LNCAP (cell line): ENCODE measurements at regions not wholly inside any gene's neighbourhood (a gene's known extent, or its start where the extent isn't known, plus 50 kb on each side); places are given as distances from the start of the nearest gene placed in this dataset.

Experiments used
- CTCF ChIP-seq: fragments of 450-650 bp; IDR thresholded peaks from 2 replicates; pipeline ENCODE4 v1.5.1; 2017; ENCODE audit warnings: mild to moderate bottlenecking

DNA sequence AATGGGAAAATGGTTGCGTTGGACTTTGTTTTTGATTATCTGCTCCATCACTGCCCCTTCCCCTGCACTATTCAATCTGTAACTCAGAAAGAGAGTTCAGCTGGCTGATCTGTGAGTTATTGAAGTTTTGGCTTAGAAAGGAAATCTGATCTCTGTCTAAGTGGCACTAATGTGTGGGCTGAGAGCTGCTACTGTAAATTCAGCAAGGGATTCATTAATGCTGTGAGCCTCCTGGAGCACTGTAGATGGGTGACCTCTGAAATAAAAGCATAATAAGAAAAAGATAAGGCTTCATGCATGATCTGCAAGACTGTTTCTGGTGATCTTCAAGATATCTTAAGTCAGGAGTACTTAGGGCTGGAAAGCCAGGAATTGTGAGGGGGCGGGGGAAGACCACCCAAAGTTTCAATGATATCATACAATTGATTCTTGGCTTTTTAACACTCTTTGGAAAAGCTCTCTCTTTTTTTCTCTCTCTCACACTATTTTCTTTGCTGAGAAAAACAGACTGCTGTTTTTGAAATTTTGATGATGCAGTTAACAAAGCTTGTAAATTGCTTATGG is 101.1 kb downstream of the C12orf75 start:
- no peak for TF ChIP-seq CTCF

DNA sequence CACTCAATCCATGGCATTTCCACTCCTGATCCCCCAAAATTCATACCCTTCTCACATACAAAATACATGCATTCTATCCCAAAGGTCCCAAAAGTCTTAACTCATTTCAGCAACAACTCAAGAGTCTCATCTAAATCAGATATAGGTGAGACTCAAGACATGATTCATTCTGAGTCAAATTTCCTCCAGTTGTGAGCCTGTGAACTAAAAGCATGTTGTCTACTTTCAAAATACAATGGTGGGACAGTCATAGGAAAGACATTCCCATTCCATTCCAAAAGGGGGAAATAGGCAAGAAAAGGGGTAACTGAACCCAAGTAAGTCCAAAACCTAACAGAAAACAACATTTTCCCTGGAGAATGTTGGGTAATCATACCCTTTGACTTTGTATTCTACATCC is 103.3 kb downstream of the C12orf75 start:
- no peak for TF ChIP-seq CTCF

DNA sequence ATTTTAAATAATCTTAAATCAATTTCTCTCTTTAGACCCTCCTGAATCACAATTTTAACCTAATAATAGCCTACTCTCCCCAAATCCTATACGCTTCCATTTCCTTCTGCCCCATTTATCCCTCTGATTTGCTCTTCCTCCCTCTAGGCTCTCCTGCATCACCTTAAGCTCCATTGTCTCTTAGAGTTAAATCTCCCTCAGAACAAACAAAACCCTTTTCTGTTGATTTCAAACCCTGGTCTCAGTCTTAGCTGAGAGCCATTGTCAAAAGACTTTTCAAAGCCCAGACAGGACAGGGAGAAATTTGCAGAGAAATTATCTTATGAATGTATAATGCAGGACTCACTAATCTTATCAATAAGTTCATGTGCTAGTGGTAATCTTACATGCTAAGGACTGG is 106.1 kb downstream of the C12orf75 start:
- no peak for TF ChIP-seq CTCF

GRCh38 chr12:105440037-105440664 is 109.7 kb downstream of the C12orf75 start:
- TF ChIP-seq CTCF, result no peak

DNA sequence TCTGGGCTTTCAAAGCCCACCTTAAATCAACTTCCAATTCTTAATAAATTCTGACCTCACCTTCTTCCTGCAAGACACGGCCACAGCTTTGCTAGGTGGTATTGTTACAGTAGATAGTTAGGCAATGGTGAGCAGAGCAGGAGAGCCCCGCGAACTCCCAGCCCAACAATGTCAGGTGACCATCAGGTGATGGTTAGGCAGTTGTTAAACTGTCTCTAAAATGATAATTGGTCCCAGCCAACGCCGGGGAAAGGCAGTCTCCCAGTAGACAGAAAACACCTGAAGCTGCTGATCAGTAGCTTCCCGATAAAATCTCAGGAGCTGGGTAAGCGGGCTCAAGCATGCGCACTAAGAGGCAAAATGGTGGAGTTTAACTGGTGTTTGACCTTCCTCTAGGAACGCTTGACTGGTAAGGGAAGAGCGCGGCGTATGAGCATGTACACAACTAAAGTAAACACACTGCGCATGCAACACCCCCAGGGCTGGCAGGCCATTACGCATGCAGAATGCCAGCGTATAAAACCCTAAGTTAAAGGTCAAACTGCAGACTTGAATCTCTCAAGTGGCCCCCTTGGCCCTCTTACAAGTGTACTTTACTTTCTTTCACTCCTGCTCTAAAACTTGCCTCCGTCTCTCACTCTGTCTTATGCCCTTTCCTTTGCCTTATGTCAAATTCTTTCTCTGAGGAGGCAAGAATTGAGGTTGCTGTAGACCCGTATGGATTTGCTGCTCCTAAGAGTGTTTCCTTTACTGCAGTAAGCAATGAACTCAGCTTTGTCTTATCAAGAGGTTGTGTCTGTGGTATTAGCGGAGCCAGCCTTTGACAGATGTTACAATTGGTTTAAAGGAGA is 113.5 kb downstream of the C12orf75 start:
- no peak for TF ChIP-seq CTCF

DNA sequence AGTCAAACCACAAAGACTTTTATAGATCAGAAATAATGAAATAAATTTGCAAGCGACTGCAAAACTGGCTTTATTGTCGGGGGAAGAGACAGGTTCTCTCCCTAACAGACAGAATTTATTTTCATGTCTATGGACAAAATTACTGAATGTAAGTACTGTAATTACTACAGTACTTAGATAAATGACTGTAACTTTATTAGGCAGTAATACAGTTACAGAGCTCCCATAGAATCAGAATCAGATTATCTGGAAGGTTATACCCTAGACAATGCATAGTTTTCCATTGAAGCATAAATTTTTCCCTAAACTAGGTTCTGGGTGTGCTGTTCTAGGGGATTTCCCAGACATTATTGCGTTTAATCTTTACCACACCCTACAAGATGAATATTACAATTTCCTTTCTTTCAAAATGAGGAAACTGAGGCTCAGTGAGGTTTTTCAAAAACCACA is 114.2 kb downstream of the C12orf75 start:
- TF ChIP-seq CTCF, result no peak

- no peak for TF ChIP-seq CTCF
Measured at GRCh38 chr12:105445249-105445648, 114.8 kb downstream of the C12orf75 start.
